NOMO-1 treated with dmso at 0.1 percent for 144 hours (cell line): ENCODE measurements at regions not wholly inside any gene's neighbourhood (a gene's known extent, or its start where the extent isn't known, plus 50 kb on each side); places are given as distances from the start of the nearest gene placed in this dataset.

Source experiments
- DNase-seq: peaks from one replicate; lab custom pipeline; 2025; ENCODE audit not compliant: unreplicated experiment; lab: John Stamatoyannopoulos, UW

DNA sequence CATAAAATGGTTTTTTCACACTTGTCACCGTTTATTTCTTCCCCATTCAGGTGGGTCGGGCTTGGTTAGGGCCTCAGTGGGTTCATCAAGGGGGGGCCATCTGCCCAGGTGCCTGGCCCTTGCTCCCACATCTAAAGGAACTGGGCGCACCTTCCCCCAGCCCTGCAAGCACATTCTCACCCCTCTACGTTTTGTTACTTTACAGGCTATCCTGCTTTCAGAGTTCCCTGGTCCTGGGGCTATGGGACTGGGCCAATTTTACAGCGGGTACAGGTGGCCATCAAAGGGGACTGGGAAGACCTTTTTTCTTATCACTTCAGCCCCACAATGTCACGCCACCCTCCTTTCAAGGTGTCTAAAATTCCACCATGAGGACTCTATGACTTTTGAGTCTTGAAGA, 71.8 kb upstream of the HAAO start:
- no peak for DNase-seq

GRCh38 chr2:42863751-42864150, 71.4 kb upstream of the HAAO start:
- DNase-seq, result no peak

DNA sequence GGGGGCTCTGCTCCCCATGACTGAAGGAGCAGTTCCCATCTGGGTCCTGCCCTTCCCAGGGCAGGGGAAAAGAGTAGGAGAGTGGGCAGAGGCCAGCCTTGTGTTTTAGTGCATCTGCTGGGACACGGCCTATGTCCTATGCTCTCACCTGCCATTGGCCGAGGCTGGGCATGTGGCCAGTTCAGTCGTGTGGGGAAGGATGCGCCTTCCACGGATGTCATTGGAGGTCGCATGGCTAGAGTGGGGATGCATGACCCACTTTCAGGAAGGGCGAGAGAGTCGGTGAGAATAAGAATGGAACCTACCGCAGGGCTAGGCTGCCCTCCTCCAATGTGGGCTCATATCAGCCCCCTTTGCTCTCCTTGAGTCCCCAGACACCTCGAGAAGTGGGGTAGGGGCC, 70.9 kb upstream of the HAAO start:
- DNase-seq, result no peak

GRCh38 chr2:42862669-42863185, 70.3 kb upstream of the HAAO start:
- no peak for DNase-seq

GRCh38 chr2:42861321-42861720, 68.9 kb upstream of the HAAO start:
- DNase-seq, result no peak

DNA sequence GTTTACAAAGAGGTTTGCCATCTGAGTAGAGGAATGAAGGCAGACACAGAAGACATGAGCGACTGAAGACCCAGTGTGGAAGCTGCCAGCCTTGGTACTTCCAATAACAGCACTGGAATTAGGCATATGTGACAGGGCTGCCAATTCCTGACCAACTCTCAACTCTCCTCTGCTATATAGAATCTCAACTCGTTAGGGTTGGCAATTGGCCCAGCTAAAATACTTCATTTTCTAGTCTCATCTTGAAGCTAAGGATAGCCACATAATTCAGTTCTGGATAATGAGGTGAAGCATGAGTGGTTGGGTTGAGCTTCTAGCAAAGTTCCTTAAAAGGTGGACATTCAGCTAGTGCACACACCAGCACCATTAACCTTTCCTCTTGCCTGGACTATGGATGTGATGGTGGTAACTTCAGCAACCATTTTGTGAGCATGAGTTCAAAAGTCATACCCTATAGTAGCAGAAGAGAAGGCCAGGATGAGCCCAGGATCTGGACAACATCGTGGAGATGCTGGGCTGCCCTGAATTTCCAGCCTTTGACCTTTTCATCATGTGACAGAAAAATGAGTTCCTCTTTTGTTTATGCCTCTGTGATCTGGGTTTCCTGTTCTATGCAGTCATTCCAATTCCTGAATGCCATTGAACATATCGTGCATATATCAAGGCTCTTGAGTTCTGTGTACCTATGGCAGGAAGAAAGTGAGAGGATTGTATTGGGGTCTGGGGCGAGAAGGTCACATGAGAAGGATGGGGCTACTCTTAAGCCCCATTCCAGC, 68.1 kb upstream of the HAAO start:
- DNase-seq, result no peak

- no peak for DNase-seq
Measured at GRCh38 chr2:42859791-42860190, 67.4 kb upstream of the HAAO start.

- peak; percentile 43 for DNase-seq
Measured at GRCh38 chr2:42859006-42859552, 66.7 kb upstream of the HAAO start.

- no peak for DNase-seq
Measured at GRCh38 chr2:42858140-42859005, 66.0 kb upstream of the HAAO start.

GRCh38 chr2:42856891-42857632, 64.7 kb upstream of the HAAO start:
- no peak for DNase-seq

GRCh38 chr2:42856106-42856860, 63.9 kb upstream of the HAAO start:
- no peak for DNase-seq

- no peak for DNase-seq
Measured at GRCh38 chr2:42855221-42855970, 63.0 kb upstream of the HAAO start.

- no peak for DNase-seq
Measured at GRCh38 chr2:42854207-42854818, 61.9 kb upstream of the HAAO start.

DNA sequence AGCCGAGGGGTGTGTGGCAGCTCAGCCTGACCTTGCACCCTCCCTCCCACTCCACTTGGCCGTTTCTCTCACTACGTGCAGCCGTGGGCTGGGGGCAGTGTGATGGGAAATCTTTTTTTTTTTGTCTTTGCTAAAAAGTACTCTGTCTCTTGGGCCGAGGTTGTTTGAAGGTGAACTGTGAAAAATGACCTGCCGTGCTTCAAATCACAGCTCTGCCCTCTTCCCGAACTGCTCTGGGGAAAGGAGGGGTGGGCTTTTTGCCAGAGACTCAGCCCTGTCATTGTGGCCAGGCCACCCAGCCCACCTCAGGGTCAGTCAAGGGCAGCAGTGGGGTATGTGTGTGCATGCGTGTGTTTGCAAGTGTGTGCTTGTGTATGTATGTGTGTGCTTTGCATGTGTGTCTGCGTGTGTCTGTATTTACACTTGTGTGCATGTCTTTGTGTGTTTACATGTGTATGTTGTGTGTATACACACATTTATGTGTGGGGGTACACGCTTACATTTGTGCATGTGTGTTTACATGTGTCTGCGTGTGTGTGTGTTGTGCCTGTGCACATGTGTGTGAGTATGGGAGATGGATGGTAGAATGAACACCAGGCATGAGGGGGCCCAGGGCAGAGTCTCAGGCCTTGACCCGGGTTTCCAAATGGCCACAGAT, 61.3 kb upstream of the HAAO start:
- DNase-seq, result no peak

DNA sequence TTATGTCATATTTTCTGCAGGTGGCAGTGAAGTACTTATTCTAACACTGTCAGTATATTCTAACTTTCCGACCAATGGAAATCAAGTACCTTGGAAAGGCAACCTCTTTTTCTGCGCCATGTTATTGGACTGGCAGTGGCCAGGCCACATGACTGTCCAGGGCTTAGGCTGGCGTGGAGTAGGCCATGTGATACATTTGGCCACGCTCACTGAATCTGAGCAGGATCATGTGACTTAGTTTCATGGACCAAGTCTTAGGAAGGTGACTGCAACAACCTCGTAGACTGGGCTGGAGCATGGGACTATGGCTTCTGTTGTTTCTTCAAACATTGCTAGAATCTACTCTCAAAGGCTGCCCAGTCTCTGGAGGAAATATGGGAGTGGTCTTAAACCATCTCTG, 60.4 kb upstream of the HAAO start:
- no peak for DNase-seq

GRCh38 chr2:42851740-42852250, 59.4 kb upstream of the HAAO start:
- no peak for DNase-seq

- no peak for DNase-seq
Measured at GRCh38 chr2:42851186-42851585, 58.8 kb upstream of the HAAO start.

- no peak for DNase-seq
Measured at GRCh38 chr2:42850016-42850805, 57.8 kb upstream of the HAAO start.
